NCI-H2029 (cell line): ENCODE measurements at regions not wholly inside any gene's neighbourhood (a gene's known extent, or its start where the extent isn't known, plus 50 kb on each side); places are given as distances from the start of the nearest gene placed in this dataset.
"Not testable (repeated sequence)": the region's sequence is repeated elsewhere in the genome, so short reads cannot be mapped to it uniquely, and the experiment has no call there.

Source experiments
- DNase-seq: peaks from one replicate; lab custom pipeline; 2025; lab: John Stamatoyannopoulos, UW

DNA sequence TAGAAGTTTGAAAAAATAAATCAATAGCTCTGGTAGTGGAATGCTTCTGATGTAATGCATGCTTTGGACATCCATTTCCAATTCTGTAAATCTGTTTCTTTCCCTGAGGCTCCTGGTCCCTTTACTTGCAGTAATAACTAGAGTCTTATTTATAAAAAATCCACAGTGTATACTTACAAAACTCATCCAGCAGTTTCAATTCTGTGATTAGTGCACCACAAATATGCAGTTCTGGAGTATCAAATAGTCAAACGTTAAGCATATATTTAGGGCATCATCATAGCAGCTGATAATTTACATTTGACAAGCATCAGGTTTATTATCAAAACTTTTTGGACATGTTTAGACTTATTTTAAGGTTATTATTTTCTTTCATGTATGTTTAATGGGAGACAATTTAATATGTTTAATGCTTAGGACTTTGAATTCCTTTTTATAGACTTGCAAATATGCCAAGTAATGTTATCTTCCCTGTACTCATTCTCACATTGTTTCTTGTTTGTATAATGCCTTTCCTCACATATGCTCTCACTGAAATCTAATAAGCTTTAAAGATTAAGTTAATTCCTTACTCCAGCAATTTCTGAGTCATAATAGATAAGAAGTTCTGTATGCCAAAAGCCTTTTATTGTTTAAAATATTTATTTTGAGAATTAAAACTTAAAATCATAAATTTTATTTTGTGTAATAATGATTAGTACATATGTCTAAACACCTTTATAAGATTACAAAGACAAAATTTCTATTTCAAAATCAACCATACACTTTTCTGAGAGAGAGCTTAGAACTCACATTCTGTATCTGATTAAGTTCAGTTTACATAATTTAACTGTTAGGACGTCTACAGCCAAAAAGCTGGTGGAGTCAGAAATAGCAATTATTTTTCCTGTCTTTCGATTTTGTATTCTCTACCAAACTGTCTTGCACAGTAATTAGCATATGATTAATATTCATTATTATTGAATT, 341.5 kb upstream of the TMEFF2 start:
- DNase-seq = no peak

DNA sequence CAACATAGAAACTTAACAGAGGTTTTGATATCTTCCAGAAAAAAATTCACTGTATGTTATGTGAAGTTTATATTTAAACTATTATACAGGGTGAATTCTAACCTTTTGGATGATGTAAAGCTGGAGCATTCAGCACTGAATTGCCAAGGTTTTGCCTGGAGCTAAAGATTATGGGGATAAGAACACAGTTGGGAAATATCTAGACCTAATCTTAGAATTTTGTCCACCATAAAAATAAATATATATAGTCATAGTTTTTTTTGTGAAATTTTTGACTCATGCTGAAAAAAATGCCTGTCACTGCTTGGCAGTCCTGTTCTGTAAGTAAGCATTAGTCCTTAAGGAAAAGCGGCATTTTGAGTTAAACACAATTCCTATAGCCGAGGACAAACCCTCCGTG, 339.3 kb upstream of the TMEFF2 start:
- no peak for DNase-seq

DNA sequence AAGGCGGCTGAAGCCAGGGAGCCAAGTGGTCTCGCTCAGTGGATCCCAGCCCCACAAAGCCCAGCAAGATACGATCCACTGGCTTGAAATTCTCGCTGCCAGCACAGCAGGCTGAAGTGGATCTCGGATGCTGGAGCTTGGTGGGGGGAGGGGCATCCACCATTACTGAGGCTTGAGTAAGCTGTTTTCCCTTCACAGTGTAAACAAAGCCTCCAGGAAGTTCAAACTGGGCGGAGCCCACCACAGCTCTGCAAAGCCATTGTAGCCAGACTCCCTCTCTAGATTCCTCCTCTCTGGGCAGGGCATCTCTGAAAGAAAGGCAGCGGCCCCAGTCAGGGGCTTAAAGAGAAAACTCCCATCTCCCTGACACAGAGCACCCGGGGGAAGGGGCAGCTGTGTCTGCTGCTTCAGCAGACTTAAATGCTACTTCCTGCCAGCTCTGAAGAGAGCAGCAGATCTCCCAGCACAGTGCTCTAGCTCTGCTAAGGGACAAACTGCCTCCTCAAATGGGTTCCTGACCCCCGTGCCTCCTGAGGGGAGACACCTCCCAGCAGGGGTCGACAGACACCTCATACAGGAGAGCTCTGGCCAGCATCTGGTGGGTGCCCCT, 330.0 kb upstream of the TMEFF2 start:
- DNase-seq = not testable (repeated sequence)

DNA sequence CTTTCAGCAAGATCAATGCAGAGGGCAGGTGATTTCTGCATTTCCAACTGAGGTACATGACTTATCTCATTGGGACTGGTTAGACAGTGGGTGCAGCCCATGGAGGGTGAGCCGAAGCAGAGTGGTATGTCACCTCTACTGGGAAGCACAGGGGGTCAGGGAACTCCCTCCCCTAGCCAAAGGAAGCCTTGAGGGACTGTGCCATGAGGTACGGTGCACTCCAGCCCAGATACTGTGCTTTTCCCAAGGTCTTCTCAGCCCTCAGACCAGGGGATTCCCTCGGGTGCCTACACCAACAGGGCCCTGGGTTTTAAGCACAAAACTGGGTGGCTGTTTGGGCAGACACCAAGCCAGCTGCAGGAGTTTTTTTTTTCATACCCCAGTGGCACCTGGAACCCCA, 329.5 kb upstream of the TMEFF2 start:
- DNase-seq = not testable (repeated sequence)

DNA sequence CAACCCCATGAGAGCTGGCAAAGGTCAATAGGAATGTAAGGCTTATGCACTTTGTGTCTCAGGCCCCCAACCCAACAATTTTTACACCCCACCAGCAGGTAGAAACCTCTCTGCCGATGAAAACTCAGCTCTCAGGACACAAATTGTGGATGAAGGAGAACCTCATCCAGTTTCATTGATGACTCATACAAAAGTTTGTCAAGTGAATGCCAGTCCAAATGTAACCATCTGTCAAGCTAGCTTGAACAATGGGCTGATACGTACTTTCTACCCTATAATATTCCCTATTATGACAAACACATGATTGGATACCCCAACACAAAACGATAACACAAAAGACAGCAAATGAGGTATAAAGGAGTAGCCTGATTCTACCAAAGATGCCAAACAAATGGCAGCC, 321.2 kb upstream of the TMEFF2 start:
- no peak for DNase-seq

DNA sequence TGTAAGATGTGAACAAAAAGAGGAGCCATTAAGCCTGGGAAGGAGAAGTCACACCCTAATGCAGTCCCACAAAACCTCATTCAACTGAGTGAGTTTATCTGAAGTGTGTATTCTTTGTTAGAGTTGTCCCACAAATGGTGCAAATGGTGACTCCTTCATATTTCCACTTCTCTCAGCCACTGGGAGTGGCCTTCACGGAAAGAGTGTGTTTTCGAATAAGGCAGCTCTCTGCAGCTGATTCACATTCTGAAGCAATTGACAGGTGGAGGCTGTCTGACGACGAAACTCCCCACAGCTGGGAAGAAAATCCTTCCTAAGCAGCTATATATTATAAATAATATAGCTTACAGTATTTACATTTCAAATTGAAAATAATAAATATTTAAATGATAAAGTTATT, 318.8 kb upstream of the TMEFF2 start:
- no peak for DNase-seq

DNA sequence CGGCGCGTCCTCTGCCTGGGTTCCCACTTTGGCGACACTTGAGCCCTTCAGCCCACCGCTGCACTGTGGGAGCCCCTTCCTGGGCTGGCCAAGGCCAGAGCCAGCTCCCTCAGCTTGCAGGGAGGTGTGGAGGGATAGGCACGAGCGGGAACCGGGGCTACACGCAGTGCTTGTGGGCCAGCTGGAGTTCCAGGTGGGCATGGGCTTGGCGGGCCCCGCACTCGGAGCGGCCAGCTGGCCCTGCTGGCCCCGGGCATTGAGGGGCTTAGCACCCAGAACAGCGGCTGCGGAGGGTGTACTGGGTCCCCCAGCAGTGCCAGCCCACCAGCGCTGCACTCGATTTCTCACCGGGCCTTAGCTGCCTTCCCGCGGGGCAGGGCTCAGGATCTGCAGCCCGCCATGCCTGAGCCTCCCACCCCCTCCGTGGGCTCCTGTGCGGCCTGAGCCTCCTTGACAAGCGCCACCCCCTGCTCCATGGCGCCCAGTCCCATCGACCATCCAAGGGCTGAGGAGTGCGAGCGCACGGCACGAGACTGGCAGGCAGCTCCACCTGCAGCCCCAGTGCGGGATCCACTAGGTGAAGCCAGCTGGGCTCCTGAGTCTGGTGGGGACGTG, 313.2 kb upstream of the TMEFF2 start:
- DNase-seq = not testable (repeated sequence)

DNA sequence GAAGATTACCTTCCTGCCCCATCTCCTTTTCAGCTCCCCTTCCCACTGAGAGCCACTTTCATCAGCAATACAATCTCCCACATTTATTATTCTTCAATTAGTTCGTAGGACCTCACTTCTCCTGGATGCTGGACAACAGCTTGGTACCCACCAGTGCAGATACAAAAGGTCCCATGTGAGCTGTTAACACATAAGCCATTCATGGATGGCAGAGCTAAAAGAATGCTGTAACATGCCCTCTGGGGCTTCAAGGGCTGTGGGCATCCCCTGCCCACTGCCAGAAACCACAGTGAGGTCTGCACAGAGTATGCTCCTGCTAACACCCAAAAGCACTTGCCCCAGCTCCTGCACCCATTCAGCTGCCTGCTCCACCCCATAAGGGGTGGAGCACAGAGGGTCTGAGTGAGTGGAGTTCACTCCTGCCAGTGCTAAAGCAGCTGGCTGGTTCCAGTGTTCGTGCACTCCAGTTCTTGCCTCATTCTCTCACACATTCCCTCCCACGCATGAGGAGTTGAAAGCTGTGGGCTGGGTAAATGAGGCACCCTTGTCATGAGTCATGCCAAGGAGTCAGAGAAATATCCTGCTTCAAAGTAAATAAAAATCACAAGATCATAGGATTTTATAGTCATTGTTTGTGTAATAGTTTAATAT, 305.9 kb upstream of the TMEFF2 start:
- no peak for DNase-seq

DNA sequence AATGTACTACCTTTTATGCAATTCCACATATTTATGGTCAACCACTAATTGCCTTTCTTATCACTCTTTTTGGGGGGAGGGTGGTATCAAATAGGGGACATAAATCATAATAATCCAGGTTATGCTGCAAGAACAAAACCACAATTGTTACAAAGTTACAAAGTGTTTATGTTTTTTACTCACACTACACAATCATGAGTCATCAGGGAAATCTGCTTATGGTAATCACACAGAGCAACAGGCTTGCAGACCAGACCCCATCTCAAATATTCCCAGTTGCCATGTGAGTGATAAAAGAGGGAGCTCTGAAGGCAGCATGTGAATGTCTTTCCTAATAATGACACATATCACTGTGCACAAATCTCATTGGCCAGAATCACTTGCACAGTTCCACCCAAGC, 304.7 kb upstream of the TMEFF2 start:
- no peak for DNase-seq

DNA sequence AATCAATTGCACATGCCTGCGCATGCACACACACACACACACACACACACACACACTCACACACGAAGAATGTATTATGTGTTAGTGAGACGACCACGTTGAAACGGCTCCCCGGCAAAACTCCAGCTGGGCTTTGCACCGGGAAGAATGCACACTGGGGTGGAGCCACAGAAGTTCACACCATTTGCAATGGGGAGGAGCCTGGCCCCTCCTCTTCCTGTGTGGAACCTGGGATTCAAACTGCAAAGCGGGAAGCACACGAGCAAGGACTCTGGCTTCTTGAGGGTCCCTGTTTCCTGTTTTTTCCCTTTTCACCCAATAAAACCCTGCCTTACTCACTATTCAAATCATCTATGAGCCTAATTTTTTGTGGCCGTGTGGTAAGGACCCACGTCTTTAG, 304.0 kb upstream of the TMEFF2 start:
- DNase-seq = no peak

DNA sequence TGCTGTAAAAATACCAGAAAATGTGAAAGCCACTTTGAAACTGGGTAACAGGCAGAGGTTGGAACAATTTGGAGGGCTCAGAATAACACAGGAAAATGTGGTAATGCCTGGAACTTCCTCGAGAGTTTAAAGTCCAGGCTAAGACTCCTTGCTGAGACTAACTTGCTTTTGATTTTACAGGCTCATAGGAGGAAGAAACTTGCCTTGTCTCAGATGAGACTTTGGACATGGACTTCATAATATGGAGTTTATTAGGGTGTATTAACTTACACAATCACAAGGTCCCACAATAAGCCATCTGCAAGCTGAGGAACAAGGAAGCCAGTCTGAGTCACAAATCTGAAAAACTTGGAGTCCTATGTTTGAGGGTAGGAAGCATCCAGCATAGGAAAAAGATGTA, 293.4 kb upstream of the TMEFF2 start:
- not testable (repeated sequence) for DNase-seq

DNA sequence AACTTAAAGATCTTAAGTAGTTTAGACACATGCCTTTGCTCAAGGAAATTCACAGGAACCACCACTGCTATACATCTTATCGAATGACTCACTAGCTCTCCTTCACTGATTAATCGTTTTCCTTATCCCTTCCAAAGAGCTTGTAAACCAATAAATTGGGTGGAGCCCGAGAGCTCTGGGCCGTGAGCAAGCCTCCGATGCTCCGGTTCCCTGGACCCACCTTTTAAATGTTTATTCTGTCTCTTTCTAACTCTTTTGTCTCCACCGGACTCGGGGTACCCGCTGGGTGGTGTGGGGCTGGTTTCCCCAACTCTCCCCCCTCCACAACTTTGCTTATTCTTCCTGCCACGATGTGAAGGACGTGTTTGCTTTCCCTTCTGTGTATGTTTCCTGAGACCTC, 292.9 kb upstream of the TMEFF2 start:
- no peak for DNase-seq

DNA sequence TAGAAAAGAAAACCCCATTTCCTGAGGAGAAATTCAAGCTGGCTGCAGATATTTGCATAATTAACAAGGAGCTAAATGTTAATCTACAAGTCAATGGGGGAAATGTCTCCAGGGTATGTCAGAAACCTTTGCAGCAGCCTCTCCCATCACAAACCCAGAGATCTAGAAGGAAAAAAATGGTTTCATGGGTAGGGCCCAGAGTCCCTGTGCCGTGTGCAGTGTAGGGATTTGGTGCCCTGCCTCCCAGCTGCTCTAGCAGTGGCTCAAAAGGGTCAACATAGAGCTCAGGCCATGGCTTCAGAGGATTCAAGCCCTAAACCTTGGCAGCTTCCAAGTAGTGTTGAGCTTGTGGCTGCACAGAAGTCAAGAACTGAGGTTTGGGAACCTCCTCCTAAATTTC, 290.2 kb upstream of the TMEFF2 start:
- no peak for DNase-seq

DNA sequence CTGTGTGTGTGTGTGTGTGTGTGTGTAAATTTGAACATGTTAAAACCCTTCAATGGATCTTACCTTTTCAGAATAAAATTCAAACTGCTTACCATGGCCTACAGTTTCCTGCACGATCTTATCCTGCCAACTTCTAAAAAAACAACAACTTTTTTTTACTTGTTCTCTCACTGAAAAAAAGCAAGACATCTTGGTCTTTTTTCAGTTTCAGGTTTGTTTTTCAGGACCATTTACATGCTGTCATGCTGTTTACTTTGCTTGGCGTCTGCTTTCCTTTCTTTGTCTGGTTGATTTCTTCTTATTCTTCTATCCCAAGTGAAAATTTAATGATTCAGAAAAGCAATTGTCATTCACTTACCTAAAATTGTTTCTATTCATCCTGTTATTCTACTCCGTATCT, 286.3 kb upstream of the TMEFF2 start:
- DNase-seq = no peak

DNA sequence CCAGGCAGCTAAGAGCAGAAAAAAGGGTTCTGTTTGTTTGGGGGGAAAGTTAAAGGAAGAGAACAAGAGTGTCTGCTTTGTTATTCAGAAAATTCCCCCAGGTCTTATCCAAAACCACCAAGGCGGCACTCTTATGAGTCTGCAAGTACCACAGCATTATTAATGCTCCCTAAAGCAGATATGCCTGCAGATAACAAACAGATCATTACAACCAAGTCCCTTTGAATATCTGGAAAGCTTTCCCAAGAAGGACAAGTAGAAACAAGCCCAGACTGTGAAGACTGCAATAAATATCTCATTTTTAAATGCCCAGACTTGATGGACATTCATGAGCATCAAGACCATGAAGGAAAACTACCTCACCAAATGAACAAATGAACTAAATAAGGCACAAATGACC, 278.6 kb upstream of the TMEFF2 start:
- no peak for DNase-seq

DNA sequence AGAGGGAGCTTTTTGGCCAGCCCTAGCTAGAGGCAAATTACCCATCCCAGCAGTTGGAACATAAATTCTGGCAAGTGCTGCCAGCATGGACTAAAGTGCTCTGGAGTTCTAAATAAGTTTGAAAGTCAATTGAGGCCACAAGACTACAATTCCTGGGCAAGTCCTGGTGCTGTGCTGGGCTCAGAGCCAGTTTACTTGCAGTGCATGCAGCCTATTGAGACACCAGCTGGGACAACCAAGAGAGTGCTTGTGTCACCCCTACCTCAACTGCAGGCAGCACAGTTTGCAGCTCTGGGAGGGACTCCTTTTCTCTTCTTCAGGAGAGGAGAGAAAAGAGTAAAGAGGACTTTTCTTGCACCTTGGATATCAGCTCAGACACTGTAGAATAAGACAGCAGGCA, 277.2 kb upstream of the TMEFF2 start:
- no peak for DNase-seq

DNA sequence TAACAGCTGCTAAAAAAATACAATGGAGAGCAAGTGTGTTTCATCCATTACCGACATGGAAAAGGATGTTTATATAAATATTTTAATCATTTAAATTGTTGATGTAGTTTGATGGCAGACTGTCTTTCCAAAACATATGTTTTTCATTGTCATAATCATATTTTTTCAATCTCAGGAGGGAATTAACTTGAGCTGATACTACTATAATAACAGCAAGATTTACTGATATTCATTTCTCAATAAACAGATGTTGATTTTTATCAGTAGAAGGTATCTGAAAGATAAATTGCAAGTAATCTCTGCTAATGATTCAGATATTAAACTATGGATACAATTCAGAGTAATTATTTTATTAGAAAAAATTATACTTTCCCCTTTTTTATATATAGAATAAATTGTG, 274.9 kb upstream of the TMEFF2 start:
- no peak for DNase-seq

DNA sequence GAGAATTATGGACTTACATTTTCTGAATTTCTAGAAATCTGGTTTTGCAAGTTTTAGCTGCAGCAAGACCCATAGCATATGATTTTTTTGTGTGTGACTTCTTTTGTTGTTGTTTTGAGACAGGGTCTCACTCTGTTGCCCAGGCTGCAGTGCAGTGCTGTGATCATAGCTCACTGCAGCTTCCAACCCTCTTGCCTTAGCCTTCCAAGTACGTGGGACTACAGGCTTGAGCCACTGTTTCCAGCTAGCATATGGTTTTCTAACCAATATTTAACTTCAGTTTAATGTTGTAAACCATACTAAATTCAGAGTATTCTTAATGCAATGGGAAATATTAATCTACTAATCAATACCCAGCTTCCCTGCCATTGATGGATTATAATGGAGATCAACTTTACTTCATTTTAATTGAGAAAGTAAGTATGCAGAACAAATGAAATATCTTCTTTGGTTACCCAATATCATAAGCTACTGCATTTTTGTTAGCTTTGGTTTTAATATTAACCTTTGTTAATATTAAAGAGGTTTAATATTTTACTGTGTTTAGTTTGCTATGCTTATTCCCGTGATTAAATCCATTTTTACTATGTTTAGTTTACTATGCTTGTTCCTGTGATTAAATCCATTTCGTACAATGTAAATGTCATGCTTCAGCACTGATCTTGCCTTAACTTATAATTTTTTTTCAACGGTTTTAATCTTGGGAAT, 273.4 kb upstream of the TMEFF2 start:
- DNase-seq = no peak

DNA sequence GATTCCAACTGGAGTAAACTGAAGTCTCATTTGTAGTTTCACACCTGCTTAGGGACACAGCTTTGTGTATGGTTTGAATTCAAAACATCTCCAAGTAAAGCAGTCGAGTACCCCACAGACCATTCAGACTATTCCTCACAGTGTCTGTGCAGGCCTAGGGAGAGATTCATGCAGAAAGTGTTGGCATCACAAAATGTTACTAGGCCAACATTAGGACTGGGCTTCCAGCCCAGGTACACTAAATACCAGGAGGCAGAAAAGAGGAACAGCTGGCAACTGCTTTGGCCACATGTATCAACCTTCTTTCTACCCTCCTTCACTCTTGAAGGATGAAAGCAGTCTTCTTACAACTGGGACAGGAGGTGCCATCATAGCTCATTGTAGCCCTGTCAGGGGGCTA, 270.4 kb upstream of the TMEFF2 start:
- no peak for DNase-seq

DNA sequence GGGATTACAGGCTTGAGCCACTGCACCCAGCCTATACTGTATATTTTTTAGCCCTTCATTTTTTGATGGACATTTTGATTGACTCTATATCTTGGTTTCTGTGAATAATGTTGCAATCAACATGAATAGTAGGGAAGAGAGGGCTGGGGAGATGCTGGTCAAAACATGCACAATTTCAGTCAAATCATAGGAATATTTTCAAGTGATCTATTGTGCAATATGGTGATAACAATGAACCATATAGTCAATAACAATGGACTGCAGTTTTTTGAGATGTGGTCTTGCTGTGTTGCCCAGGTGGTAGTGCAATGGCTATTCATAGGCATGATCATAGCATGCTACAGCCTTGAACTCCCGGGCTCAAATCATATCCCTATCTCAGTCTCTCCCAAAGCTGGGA, 264.7 kb upstream of the TMEFF2 start:
- no peak for DNase-seq

DNA sequence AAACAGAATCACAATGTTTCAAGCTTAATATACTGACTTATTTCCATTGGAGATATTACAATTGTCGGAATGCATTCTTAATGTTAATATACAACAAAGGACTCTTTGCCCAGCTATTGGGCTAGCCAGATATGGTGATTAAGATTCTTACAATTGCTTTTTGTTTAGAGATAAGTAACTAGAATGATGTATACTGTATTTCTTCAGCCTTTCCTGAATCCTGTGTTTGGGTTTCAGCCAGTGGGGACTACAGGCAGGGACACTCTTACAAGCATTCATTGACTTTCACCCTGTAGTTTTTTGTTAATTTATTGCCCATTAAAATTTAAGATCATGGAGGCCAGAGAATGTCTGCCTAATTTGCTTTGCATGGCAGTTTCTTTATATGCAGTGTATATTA, 254.1 kb upstream of the TMEFF2 start:
- DNase-seq = no peak

DNA sequence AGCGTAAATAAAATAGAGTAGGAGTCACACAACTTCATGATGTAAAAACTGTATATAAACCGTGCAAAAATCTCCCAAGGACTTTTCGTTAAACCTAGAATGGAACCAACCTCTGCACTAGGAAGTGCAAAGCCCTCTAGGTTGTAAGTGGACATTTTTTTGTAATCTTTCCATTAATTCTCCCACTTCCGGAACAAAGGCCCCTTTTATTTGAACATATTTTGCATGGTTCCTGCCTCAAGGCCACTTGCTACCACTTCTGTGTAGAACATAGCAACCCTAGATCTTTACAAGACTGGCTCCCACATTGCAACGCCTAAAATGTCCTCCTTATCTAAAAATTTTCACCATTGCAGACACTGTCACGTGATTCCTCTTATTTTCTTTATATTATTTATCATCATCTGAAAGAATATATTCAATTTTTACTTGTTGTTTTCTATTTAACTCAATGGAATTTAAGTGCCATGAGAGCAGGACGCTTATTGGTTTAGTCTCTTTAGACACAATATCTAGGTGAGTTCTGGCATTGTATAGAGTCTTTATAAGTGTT, 249.6 kb upstream of the TMEFF2 start:
- no peak for DNase-seq
